HG02642 (cell line): ENCODE measurements at regions not wholly inside any gene's neighbourhood (a gene's known extent, or its start where the extent isn't known, plus 50 kb on each side); places are given as distances from the start of the nearest gene placed in this dataset.
"Not testable (repeated sequence)": the region's sequence is repeated elsewhere in the genome, so short reads cannot be mapped to it uniquely, and the experiment has no call there.

ENCODE experiments used
- ATAC-seq: cut with Tn5 transposase; IDR thresholded peaks from one replicate; pipeline ENCODE4 v1.9.1; 2021; ENCODE audit warnings: mild to moderate bottlenecking; ENCODE audit not compliant: unreplicated experiment, poor library complexity

GRCh38 chr10:33073641-33074415, 115.8 kb upstream of the ITGB1 start:
- no peak for ATAC-seq

- no peak for ATAC-seq
These were observed 113.8 kb upstream of the ITGB1 start for GRCh38 chr10:33071857-33072256.

GRCh38 chr10:33070101-33070500, 112.1 kb upstream of the ITGB1 start:
- no peak for ATAC-seq

- no peak for ATAC-seq
These were observed 109.9 kb upstream of the ITGB1 start for GRCh38 chr10:33067917-33068316.

- no peak for ATAC-seq
These were observed 109.5 kb upstream of the ITGB1 start for GRCh38 chr10:33067481-33067880.

- ATAC-seq = no peak
These were observed 108.7 kb upstream of the ITGB1 start for GRCh38 chr10:33066558-33067236.

GRCh38 chr10:33065111-33065510, 107.1 kb upstream of the ITGB1 start:
- no peak for ATAC-seq

GRCh38 chr10:33064706-33065105, 106.7 kb upstream of the ITGB1 start:
- no peak for ATAC-seq

- no peak for ATAC-seq
These were observed 99.6 kb upstream of the ITGB1 start for GRCh38 chr10:33057620-33058019.

GRCh38 chr10:33056828-33057596, 99.0 kb upstream of the ITGB1 start:
- ATAC-seq = no peak

GRCh38 chr10:33055625-33056024, 97.6 kb upstream of the ITGB1 start:
- no peak for ATAC-seq

GRCh38 chr10:33052915-33053810, 95.1 kb upstream of the ITGB1 start:
- ATAC-seq = no peak

GRCh38 chr10:33052263-33052875, 94.3 kb upstream of the ITGB1 start:
- ATAC-seq = no peak

- ATAC-seq = not testable (repeated sequence)
These were observed 92.2 kb upstream of the ITGB1 start for GRCh38 chr10:33049963-33050920.

GRCh38 chr10:33048223-33048622, 90.2 kb upstream of the ITGB1 start:
- no peak for ATAC-seq

GRCh38 chr10:33047655-33048054, 89.6 kb upstream of the ITGB1 start:
- ATAC-seq = no peak

GRCh38 chr10:33046792-33047191, 88.8 kb upstream of the ITGB1 start:
- ATAC-seq = no peak

- ATAC-seq = no peak
These were observed 87.4 kb upstream of the ITGB1 start for GRCh38 chr10:33045421-33045820.

GRCh38 chr10:33042565-33042964, 84.5 kb upstream of the ITGB1 start:
- no peak for ATAC-seq
